Hepatic stellate cell (primary cell): ENCODE measurements at regions not wholly inside any gene's neighbourhood (a gene's known extent, or its start where the extent isn't known, plus 50 kb on each side); places are given as distances from the start of the nearest gene placed in this dataset.
"Not testable (repeated sequence)": the region's sequence is repeated elsewhere in the genome, so short reads cannot be mapped to it uniquely, and the experiment has no call there.

Experiments
- DNase-seq: peaks from one replicate; pipeline ENCODE4 v3.0.0; 2011; ENCODE audit warnings: low spot score

GRCh38 chr15:81939604-81940440 is 106.0 kb downstream of the MEX3B start:
- DNase-seq, result no peak

DNA sequence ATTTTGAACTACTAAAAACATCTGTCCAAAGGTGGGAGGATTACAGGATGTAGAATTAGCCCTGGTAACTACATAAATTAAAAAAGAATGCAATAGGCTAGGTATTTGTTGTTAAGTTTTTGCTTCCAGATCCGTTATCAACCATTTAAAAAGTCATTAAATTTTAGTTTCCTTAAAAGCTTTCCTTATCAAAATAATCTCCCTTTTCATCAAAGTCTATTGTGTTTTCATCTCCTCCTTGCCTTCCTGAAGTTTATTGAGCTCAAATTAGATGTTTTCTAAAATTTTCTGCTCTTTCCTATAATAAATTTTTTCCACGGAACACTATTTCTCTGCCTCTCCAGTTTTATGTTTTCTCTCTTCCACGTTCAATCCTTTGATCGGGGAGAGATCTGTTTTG is 108.6 kb downstream of the MEX3B start:
- no peak for DNase-seq

DNA sequence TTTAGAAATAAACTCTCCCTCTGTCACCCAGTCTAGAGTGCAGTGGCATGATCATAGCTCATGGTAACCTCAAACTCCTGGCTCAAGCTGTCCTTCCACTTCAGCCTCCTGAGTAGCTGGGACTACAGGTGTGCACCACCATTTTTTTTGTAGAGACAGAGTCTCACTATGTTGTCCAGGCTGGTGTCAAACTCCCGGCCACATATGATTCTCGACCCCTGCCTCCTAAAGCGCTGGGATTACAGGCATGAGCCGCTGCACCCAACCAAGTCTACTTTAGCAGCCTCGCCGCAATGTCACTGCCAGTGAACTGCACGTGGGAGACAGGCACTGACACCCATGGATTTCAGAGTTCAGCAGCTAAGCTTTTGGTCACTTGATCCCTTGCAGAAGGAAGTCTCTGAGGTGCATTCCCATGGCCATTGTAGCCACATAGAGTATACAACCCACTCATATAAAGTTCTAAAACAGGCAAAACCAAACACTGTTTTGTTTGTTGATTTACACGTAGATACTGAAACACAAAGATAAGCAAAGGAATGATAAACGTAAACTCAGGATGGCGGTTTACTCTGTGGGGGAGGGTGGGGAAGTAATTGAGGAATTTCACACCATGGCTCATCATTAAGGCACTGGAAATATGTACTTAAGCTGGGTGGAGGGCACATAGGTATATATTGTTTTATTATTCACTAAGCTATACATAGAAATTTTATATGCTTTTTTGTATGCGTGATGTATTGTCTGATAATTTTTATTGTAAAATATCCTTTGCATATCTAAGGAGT is 115.0 kb downstream of the MEX3B start:
- no peak for DNase-seq

GRCh38 chr15:81929557-81929956 is 116.3 kb downstream of the MEX3B start:
- DNase-seq, result no peak

GRCh38 chr15:81926981-81927380 is 118.8 kb downstream of the MEX3B start:
- DNase-seq, result no peak

- no peak for DNase-seq
Observed at GRCh38 chr15:81924729-81925128, 121.1 kb downstream of the MEX3B start.

GRCh38 chr15:81923561-81924350 is 122.1 kb downstream of the MEX3B start:
- DNase-seq, result no peak

GRCh38 chr15:81922143-81922542 is 123.7 kb downstream of the MEX3B start:
- no peak for DNase-seq

DNA sequence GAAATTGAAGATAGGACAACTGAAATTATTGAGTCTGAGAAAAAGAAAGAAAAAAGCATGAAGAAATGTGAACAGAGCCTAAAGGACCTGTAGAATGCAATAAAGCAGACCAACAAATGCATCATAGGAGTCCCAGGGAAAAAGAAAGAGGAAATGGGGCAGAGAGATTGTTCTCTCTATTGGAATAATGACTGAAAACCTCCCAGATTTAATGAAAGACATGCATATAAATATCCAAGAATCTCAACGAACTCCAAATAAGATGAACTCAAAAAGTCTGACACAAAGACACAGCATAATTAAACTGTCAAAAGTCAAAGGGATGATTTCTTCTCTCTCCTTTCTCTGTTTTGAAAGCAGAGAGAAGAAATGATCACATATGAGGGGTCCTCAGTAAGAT is 124.7 kb downstream of the MEX3B start:
- DNase-seq, result no peak

- not testable (repeated sequence) for DNase-seq
Observed at GRCh38 chr15:81918767-81919166, 127.1 kb downstream of the MEX3B start.

DNA sequence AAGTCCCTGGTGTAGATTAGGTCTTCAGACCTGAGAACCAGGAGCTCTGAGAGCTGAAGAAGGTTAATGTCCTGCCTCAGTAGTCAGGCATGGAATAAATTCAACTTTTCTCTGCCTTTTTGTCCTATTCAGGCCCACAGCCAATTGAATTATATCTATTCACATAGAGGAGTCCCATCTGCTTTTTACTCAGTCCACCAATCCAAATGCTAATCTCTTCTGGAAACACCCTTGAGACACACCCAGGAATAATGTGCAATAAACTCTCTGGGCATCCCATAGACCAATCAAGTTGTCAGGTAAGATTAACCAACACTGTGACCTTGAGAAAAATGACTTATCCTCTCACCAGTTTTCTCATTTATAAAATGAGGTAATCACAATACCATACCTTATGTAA is 129.4 kb downstream of the MEX3B start:
- DNase-seq, result no peak

DNA sequence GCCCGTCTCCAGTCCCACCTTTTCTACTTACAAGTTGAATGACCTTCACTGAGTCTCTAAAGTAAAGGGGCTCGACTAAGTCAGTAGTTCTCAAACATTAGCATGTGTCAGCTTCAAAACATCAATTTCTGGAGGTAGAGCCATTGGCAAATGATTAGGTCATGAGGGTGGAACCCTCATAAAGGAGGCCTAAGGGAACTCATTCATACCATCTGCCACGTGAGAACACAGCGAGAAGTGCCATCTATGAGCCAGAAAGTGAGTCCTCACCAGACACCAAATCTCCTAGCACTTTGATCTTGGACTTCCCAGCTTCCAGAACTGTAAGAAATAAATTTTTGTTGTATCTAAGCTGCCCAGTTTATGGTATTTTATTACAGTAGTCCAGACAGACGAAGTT is 129.8 kb downstream of the MEX3B start:
- no peak for DNase-seq

- DNase-seq, result no peak
Observed at GRCh38 chr15:81914734-81915256, 131.0 kb downstream of the MEX3B start.

GRCh38 chr15:81914333-81914732 is 131.5 kb downstream of the MEX3B start:
- DNase-seq, result no peak

DNA sequence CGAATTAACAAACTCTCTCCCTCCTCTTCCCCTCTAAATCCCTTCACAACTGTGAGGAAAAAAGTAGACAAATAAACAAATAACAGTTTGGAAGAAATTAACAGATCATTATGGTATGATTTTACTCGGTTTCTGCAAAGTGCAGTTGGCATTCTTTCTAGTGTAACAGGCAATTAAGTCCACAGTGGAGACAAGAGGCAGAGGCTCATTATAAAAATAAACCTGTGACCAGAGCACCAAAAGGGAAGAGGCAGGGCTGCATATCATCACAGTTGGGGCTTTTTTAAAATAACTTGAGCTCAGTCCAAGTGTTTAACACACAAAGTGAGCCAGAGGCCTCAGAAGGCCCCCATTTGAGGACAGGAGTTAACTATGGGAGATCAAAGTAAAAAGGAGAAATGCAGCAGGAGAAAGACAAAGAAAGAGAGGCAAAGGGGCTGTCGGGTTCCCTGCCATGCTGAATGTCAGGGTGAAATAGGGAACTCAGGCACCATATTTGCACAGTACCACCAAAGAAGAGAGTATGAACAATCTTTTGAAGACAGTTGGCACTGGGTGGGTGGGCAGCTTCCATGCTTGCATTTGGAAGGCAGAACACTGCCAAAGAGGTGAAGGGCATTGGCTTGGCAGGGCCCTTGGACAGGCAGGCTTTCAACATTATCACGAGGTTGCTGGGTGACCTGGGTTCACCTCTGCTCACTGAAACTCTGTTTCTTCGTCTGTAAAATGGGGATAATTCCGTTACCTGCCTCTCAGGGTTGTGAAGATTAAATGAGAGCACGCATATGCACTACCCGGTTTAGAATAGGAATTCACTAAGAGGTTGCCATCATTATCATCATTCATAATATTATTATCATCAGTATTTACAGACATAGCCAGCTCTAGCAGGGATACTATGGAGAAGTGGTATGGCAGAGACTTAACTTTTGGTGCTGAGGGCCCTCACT is 134.5 kb downstream of the MEX3B start:
- DNase-seq, result no peak

DNA sequence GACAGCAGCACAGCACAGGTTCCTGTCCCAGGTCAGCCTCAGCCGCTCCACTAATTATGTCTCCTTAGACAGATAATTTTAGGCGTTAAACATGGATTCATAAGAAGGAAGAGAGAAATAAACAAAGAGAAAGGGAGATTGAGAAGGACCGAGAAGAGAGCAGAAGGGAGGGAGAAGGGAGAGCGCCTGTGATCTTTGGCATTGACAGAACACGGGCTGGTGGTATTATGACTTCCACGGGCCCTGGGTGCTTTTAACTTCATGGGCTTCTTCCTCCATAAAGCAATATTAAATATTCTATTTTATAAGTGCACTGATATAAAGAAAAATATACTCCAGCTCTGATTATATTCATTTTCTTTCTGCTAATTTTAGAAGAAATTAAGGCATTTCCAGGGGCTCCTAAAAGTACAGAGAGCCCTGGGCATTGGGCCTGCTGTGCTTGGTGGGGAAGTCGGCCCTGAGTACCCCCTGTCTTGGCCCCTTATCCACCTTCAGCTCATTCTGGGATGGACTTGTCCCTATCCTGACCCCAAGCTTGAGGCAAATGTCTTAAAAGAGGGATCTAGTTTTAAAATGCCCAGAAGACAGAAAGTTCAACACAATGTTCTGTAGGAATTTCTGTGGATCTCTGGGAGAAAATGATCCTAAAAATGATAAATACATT is 135.3 kb downstream of the MEX3B start:
- DNase-seq, result no peak

DNA sequence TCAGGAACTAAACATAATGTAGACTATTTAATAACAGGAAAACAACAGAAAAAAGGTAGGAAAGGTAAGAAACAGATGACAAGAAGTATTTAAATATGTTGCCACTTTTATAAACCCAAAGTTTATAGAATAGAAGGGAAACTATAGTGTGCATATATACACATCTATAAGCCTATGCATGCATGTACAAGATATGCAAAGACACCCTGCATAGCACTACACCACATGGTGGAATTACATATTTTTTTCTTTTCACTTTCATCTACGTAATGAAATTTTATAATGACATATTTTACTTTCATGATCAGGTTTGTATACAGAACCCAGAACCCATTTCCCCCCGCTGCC is 136.8 kb downstream of the MEX3B start:
- no peak for DNase-seq

DNA sequence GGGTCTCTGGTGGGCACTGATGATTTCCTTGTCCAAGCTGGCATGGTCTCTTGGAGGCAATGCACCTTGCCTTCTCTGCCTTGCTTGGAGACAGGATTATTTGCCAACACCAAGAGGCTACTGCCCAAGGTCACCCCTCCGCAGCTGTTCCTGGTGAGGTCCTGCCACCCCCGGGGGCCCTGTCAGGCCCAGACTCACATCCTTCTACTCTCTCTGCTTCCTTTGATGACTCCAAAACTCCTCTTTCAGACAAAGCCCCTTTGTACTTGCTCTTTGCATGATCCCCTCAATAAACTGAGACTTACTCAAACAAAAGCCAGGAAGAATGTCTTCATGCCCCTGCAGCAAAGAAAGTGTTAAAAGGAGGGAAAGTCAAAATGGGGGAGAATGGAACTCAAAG is 137.7 kb downstream of the MEX3B start:
- no peak for DNase-seq

DNA sequence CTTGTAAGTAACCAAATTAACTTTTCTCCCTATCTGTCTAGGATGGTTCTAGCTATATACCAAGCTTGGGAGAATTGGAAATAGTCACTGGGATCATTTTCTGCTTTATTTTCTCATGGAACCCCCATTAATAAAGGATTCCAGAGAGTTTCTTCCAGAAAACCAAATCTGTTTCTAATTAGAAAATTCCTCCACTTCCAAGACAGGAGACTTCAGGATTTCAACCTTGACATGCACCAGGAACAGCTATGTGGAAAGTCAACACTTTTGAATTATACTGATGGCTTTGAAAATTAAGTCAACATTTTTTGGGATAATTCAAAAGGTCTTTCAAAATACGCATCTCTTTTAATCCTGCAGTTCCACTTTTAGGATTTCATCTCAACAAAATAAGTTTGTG is 138.3 kb downstream of the MEX3B start:
- DNase-seq, result no peak

DNA sequence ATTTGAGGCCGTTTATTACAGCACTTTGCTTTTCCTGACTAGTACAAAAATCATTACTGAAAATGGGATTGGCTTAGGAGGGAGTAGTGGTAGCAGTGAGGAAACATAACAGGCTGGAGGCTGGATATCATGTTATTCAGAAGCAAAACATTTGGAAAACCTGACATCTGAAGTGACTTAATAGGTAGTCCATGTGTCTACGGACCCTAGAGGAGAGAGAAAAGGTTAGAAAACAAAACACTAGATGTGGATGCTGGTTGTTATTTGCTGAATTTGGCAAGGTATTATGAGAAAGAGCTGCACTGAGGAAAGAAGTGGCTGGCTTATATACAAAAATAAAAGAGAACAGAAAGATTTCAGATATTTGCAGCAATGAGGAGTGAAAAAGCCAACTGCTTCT is 139.9 kb downstream of the MEX3B start:
- DNase-seq, result no peak

GRCh38 chr15:81901319-81901718 is 144.5 kb downstream of the MEX3B start:
- no peak for DNase-seq
